Testis (tissue), 2 donors: ENCODE measurements at regions not wholly inside any gene's neighbourhood (a gene's known extent, or its start where the extent isn't known, plus 50 kb on each side); places are given as distances from the start of the nearest gene placed in this dataset.

Experiments used
- DNase-seq: peaks from one replicate; pipeline ENCODE4 v3.0.0-alpha.2; 2019
- H3K27ac ChIP-seq, 2 donors: fragments of 200-600 bp; sonication (generic); one replicate each; pipeline ENCODE4 v1.5.1; 2019
- H3K27me3 ChIP-seq: fragments of 200-600 bp; sonication (generic); one replicate; pipeline ENCODE4 v1.5.1; 2019
- H3K36me3 ChIP-seq: fragments of 200-600 bp; sonication (generic); one replicate; pipeline ENCODE4 v1.5.1; 2017; ENCODE audit warnings: low read depth; ENCODE audit errors: missing control alignments
- H3K4me1 ChIP-seq: fragments of 200-600 bp; sonication (generic); one replicate; pipeline ENCODE4 v1.5.1; 2019
- H3K4me3 ChIP-seq, 2 donors: fragments of 200-600 bp; sonication (generic); one replicate each; pipeline ENCODE4 v1.5.1; 2017 to 2019
- H3K9me3 ChIP-seq: fragments of 200-600 bp; sonication (generic); one replicate; pipeline ENCODE4 v1.5.1; 2017
- POLR2A ChIP-seq: fragments of 450-650 bp; IDR thresholded peaks from one replicate; pipeline ENCODE4 v1.6.1; 2017; ENCODE audit warnings: antibody characterized with exemption, mild to moderate bottlenecking, moderate library complexity
- WGBS, 2 donors: methylation state at CpG; one replicate each; pipeline ENCODE4 v1.1.5; 2018; 5-methylcytosine and 5-hydroxymethylcytosine counted together
- intact Hi-C: fragments of 100-400 bp; cut with DNase I; formaldehyde crosslinking; loops from one replicate; pipeline ENCODE4 v1.15.1; 2023; ENCODE audit warnings: low total_unique reads
- TF ChIP-seq, protein P1 (sequence below), 3 experiments: fragments of 450-650 bp in 2 of 3; fragments of 200-600 bp in 1 of 3; sonication (generic) in 1 of 3; IDR thresholded peaks; one replicate each; pipeline ENCODE4 v1.5.1; 2016 to 2019; ENCODE audit warnings: antibody characterized with exemption in 3 of 3, mild to moderate bottlenecking in 2 of 3, moderate library complexity in 1 of 3

- no peaks in the 10 kb centered on the region for H3K36me3 ChIP-seq
- intact Hi-C loops: no loop called here
- DNase-seq: no peak
- 38 to 91% methylated on average over 1 of the region's 1 CpG for WGBS, 2 donors
- no peaks in the 10 kb centered on the region for H3K9me3 ChIP-seq
- TF ChIP-seq, protein P1, sequence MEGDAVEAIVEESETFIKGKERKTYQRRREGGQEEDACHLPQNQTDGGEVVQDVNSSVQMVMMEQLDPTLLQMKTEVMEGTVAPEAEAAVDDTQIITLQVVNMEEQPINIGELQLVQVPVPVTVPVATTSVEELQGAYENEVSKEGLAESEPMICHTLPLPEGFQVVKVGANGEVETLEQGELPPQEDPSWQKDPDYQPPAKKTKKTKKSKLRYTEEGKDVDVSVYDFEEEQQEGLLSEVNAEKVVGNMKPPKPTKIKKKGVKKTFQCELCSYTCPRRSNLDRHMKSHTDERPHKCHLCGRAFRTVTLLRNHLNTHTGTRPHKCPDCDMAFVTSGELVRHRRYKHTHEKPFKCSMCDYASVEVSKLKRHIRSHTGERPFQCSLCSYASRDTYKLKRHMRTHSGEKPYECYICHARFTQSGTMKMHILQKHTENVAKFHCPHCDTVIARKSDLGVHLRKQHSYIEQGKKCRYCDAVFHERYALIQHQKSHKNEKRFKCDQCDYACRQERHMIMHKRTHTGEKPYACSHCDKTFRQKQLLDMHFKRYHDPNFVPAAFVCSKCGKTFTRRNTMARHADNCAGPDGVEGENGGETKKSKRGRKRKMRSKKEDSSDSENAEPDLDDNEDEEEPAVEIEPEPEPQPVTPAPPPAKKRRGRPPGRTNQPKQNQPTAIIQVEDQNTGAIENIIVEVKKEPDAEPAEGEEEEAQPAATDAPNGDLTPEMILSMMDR (IDR thresholded peaks at IDR 0.05): no peak
- no peak for TF ChIP-seq POLR2A
- H3K4me1 ChIP-seq: no peaks in the 10 kb centered on the region
- H3K27ac ChIP-seq: no peak overlapping the region
- no peaks in the 10 kb centered on the region for H3K27me3 ChIP-seq
- H3K4me3 ChIP-seq: no peak overlapping the region
Observed at GRCh38 chr6:21999741-22000140, 297.1 kb downstream of the PRL start.

GRCh38 chr6:22001396-22002027 lies 295.3 kb downstream of the PRL start:
- Histone ChIP-seq H3K4me1 (no peaks in the 10 kb centered on the region), H3K4me3 (no peak overlapping the region), H3K9me3 (no peaks in the 10 kb centered on the region), H3K27me3 (no peaks in the 10 kb centered on the region), H3K36me3 (no peaks in the 10 kb centered on the region), H3K27ac (no peak overlapping the region)
- WGBS, 2 donors: 21 to 31% methylated on average over 2 of the region's 2 CpGs
- DNase-seq: no peak
- TF ChIP-seq, protein P1 (IDR thresholded peaks at IDR 0.05): no peak
- no peak for TF ChIP-seq POLR2A
- intact Hi-C loops: no loop called here

DNA sequence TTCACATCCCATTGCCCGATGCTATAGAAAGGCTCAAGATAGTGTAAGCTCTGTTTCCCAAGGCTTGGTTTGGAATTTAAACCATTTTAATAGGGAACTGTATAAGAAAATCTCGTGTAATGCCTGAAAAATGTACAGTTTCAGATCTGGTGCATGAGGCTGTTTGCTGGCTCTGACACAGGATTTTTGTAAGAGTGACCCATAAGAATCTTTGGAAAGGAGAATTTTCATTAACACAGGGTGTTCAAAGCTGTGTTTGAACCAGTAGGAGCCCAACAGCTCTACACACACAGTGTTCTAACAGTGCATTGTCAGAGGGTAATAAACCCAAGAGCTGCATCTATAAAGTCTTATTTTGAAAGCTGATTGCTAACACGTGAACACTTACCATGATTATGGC lies 293.5 kb downstream of the PRL start:
- H3K27ac ChIP-seq: no peak overlapping the region
- WGBS, 2 donors: 48 to 67% methylated on average over 3 of the region's 3 CpGs
- H3K36me3 ChIP-seq: no peaks in the 10 kb centered on the region

GRCh38 chr6:22006795-22007194 lies 290.0 kb downstream of the PRL start:
- Histone ChIP-seq H3K36me3 (no peaks in the 10 kb centered on the region), H3K27me3 (no peaks in the 10 kb centered on the region), H3K4me3 (no peak overlapping the region), H3K9me3 (no peaks in the 10 kb centered on the region), H3K4me1 (no peaks in the 10 kb centered on the region), H3K27ac (no peak overlapping the region)
- intact Hi-C loops: no loop called here
- DNase-seq: no peak
- TF ChIP-seq, protein P1 (IDR thresholded peaks at IDR 0.05): no peak
- TF ChIP-seq POLR2A: no peak
- whole genome bisulfite sequencing, 2 donors: 94 to 95% methylated on average over 3 of the region's 3 CpGs

More for the DNA sequence above, 293.5 kb downstream of the PRL start:
- DNase-seq: no peak
- intact Hi-C loops: no loop called here
- no peak overlapping the region for H3K4me3 ChIP-seq
- no peaks in the 10 kb centered on the region for H3K4me1 ChIP-seq
- TF ChIP-seq, protein P1 (IDR thresholded peaks at IDR 0.05): no peak
- TF ChIP-seq POLR2A: no peak
- H3K9me3 ChIP-seq: no peaks in the 10 kb centered on the region
- H3K27me3 ChIP-seq: no peaks in the 10 kb centered on the region

GRCh38 chr6:22007469-22007868 lies 289.4 kb downstream of the PRL start:
- no peak overlapping the region for H3K4me3 ChIP-seq
- no peak overlapping the region for H3K27ac ChIP-seq
- no peak for DNase-seq
- TF ChIP-seq, protein P1 (IDR thresholded peaks at IDR 0.05): no peak
- TF ChIP-seq POLR2A: no peak
- no peaks in the 10 kb centered on the region for H3K4me1 ChIP-seq
- H3K27me3 ChIP-seq: no peaks in the 10 kb centered on the region
- intact Hi-C loops: no loop called here
- 70 to 72% methylated on average over 3 of the region's 3 CpGs for WGBS, 2 donors
- H3K9me3 ChIP-seq: no peaks in the 10 kb centered on the region
- H3K36me3 ChIP-seq: no peaks in the 10 kb centered on the region
